Keratinocyte (primary cell): ENCODE measurements at regions not wholly inside any gene's neighbourhood (a gene's known extent, or its start where the extent isn't known, plus 50 kb on each side); places are given as distances from the start of the nearest gene placed in this dataset.

Source experiments
- DNase-seq: peaks from one replicate; pipeline ENCODE4 v3.0.0-alpha.2; 2011; ENCODE audit warnings: low read depth, missing footprints, low spot score
- FAIRE-seq: peaks from 2 replicates; lab custom pipeline; 2011; peaks lifted over from hg19 to GRCh38; lab: Jason Lieb, UNC
- H2AFZ ChIP-seq: 2 replicates; pipeline ENCODE4 v1.6.0; 2012; ENCODE audit warnings: low read length, control low read depth, inconsistent platforms; ENCODE audit not compliant: control insufficient read depth
- H3K27ac ChIP-seq: 2 replicates; pipeline ENCODE4 v1.5.1; 2011; ENCODE audit warnings: low read length; ENCODE audit not compliant: control insufficient read depth, insufficient read depth
- H3K27me3 ChIP-seq: 3 replicates; pipeline ENCODE4 v1.6.0; 2011; ENCODE audit warnings: low read length; ENCODE audit not compliant: control insufficient read depth, insufficient read depth; ENCODE audit errors: extremely low read depth
- H3K36me3 ChIP-seq, 2 experiments: 2 replicates in 1 of 2; 3 replicates in 1 of 2; pipeline ENCODE4 v1.5.1; 2011; ENCODE audit warnings: low read length in 2 of 2, mild to moderate bottlenecking in 1 of 2; ENCODE audit not compliant: control insufficient read depth in 2 of 2, insufficient read depth in 2 of 2; ENCODE audit errors: extremely low read depth in 1 of 2
- H3K4me1 ChIP-seq: 3 replicates; pipeline ENCODE4 v1.5.1; 2011; ENCODE audit warnings: low read length; ENCODE audit not compliant: control insufficient read depth, insufficient read depth; ENCODE audit errors: extremely low read depth
- H3K4me2 ChIP-seq: 3 replicates; pipeline ENCODE4 v1.6.0; 2011; ENCODE audit warnings: low read depth, low read length; ENCODE audit not compliant: control insufficient read depth, insufficient read depth; ENCODE audit errors: extremely low read depth
- H3K4me3 ChIP-seq, 3 experiments: fragments of 200-600 bp in 1 of 3; sonication (generic) in 1 of 3; 2 replicates in 2 of 3; 3 replicates in 1 of 3; pipeline ENCODE4 v1.5.1; 2011 to 2016; ENCODE audit warnings: low read length in 3 of 3, mild to moderate bottlenecking in 3 of 3, control low read depth in 2 of 3, inconsistent platforms in 1 of 3, low read depth in 1 of 3, mixed read lengths in 1 of 3, mixed run types in 1 of 3, moderate library complexity in 1 of 3; ENCODE audit not compliant: control insufficient read depth in 2 of 3, insufficient read depth in 2 of 3; ENCODE audit errors: extremely low read depth in 1 of 3
- H3K79me2 ChIP-seq: 2 replicates; pipeline ENCODE4 v1.6.0; 2012; ENCODE audit warnings: low read length; ENCODE audit not compliant: control insufficient read depth, insufficient read depth
- H3K9ac ChIP-seq: 3 replicates; pipeline ENCODE4 v1.6.0; 2011; ENCODE audit warnings: low read length; ENCODE audit not compliant: control insufficient read depth, insufficient read depth; ENCODE audit errors: extremely low read depth
- H3K9me1 ChIP-seq: 3 replicates; pipeline ENCODE4 v1.6.0; 2011; ENCODE audit warnings: low read length; ENCODE audit not compliant: control insufficient read depth, insufficient read depth; ENCODE audit errors: extremely low read depth
- H3K9me3 ChIP-seq: 2 replicates; pipeline ENCODE4 v1.5.1; 2012; ENCODE audit warnings: low read depth, low read length; ENCODE audit not compliant: control insufficient read depth
- H4K20me1 ChIP-seq: 3 replicates; pipeline ENCODE4 v1.6.0; 2011; ENCODE audit warnings: low read length; ENCODE audit not compliant: control insufficient read depth, insufficient read depth; ENCODE audit errors: extremely low read depth
- EZH2 ChIP-seq: IDR thresholded peaks from one replicate; pipeline ENCODE4 v1.6.1; 2012; ENCODE audit warnings: inconsistent platforms, mild to moderate bottlenecking, low read length, moderate library complexity
- dilution Hi-C: fragments of 300-500 bp; cut with MboI; formaldehyde crosslinking; loops from one replicate; pipeline ENCODE4 v1.7.0; 2020; ENCODE audit warnings: low sequenced_read_pairs; ENCODE audit not compliant: extremely low pct_ligation_motif_present
- TF ChIP-seq, protein P1 (sequence below), 3 experiments: IDR thresholded peaks in 1 of 3; conservative IDR thresholded peaks in 1 of 3; optimal IDR thresholded peaks in 1 of 3; 2 replicates in 2 of 3; 3 replicates in 1 of 3; pipeline versions ENCODE3 to v1.5.1; 2011; ENCODE audit warnings: low read length in 3 of 3, mild to moderate bottlenecking in 3 of 3, moderate library complexity in 2 of 3, control low read depth in 1 of 3, inconsistent platforms in 1 of 3; ENCODE audit not compliant: insufficient read depth in 2 of 3; ENCODE audit errors: extremely low read depth in 1 of 3

DNA sequence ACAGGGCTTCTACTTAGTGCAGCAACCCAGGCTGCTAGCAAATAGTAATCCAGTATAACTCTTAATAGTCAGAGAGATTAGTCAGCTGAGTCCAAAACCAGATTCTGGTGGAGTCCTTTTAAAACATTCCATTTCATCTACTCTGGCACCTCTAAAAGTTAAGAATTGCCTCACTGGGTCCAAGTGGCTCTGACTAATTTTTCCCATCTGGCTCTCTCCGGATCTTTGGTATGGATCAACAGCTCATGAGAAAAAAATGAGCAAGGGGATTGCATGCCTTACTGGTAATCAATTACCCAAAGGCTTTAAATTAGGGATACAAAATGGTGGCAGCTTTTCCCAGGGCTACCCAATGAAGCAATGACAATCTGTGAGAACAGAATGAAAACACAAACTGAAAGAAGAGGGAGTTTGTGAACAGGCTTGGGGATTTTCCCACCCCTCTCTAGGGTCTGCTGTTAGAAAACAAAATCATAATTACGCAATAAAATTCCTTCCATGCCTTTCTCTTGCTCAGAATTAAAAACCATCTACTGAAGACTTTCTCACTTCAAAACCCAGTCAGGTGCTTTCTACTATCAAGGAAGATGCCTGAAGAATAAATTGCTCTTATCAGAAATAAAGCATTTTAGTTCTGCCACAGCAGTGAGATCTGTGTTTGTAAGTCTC is 84.6 kb upstream of the PMFBP1 start:
- no peak overlapping the region for H2AFZ ChIP-seq
- TF ChIP-seq EZH2, result no peak
- TF ChIP-seq, protein P1, sequence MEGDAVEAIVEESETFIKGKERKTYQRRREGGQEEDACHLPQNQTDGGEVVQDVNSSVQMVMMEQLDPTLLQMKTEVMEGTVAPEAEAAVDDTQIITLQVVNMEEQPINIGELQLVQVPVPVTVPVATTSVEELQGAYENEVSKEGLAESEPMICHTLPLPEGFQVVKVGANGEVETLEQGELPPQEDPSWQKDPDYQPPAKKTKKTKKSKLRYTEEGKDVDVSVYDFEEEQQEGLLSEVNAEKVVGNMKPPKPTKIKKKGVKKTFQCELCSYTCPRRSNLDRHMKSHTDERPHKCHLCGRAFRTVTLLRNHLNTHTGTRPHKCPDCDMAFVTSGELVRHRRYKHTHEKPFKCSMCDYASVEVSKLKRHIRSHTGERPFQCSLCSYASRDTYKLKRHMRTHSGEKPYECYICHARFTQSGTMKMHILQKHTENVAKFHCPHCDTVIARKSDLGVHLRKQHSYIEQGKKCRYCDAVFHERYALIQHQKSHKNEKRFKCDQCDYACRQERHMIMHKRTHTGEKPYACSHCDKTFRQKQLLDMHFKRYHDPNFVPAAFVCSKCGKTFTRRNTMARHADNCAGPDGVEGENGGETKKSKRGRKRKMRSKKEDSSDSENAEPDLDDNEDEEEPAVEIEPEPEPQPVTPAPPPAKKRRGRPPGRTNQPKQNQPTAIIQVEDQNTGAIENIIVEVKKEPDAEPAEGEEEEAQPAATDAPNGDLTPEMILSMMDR (optimal IDR thresholded peaks at IDR 0.05 in 1 of 3, IDR thresholded peaks at IDR 0.05 in 1 of 3, conservative IDR thresholded peaks at IDR 0.05 in 1 of 3; ENCODE audit: extremely low read depth in 1 of 3, insufficient read depth in 2 of 3, low read length in 3 of 3), result no peak
- FAIRE-seq (no peak), DNase-seq (no peak)
- H3K9me1 ChIP-seq, result no peaks in the 10 kb centered on the region
- H3K36me3 ChIP-seq, result no peaks in the 10 kb centered on the region
- no peak overlapping the region for H3K27ac ChIP-seq
- H3K4me2 ChIP-seq, result no peak overlapping the region
- H3K79me2 ChIP-seq, result no peaks in the 10 kb centered on the region
- H3K9ac ChIP-seq, result no peak overlapping the region
- H3K9me3 ChIP-seq, result no peaks in the 10 kb centered on the region
- H4K20me1 ChIP-seq, result no peaks in the 10 kb centered on the region
- no peaks in the 10 kb centered on the region for H3K27me3 ChIP-seq
- dilution Hi-C loops, result no loop called here
- peaks cover 3% of the 10 kb centered on the region for H3K4me1 ChIP-seq
- no peak overlapping the region for H3K4me3 ChIP-seq

DNA sequence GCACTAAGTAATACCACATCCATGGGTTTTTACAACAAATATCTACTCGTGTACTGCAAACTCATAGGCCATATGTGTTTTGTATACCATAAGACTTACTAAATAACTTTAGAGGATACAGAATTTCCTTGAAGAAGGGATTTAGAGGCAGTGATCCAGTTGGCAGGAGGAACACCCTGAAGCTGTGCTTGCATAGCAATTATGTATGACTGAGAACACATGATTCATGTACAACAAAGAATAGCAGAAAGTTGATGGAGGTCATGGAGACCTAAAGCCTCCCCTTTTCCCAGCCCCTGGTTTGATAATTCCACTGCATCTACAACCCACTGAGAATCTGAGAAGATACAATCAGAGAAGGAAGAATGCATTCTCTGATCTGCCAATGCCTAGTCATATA is 83.8 kb upstream of the PMFBP1 start:
- TF ChIP-seq EZH2, result no peak
- Histone ChIP-seq H3K9me1 (no peaks in the 10 kb centered on the region), H3K4me2 (no peak overlapping the region), H3K9ac (no peak overlapping the region), H3K4me3 (no peak overlapping the region), H2AFZ (no peak overlapping the region), H3K4me1 (peaks cover 3% of the 10 kb centered on the region), H4K20me1 (no peaks in the 10 kb centered on the region), H3K27me3 (no peaks in the 10 kb centered on the region), H3K36me3 (no peaks in the 10 kb centered on the region), H3K79me2 (no peaks in the 10 kb centered on the region), H3K9me3 (no peaks in the 10 kb centered on the region), H3K27ac (no peak overlapping the region)
- FAIRE-seq (no peak), DNase-seq (no peak)
- dilution Hi-C loops, result no loop called here

DNA sequence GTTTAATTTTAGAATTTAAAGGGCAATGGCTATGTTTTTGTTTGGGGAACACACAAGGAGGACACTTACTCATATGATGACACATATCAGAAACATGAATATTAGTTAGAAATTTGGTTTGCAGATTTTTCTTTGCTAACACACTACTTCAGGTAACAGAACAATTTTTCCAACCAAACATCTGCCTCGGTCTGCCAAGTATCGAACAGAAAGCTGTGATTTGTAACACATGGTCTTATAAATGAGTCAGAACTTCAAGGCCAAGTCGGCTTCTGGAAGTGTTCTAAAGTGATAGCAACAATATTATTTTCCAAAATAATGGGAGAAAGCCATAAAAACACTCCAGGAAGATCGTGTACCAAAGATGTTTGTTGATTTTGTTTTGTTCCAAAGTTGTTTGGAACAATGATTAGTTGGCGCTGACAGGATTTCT is 75.9 kb upstream of the PMFBP1 start:
- H3K9ac ChIP-seq, result no peak overlapping the region
- DNase-seq, result no peak
- H2AFZ ChIP-seq, result no peak overlapping the region
- TF ChIP-seq, protein P1 (optimal IDR thresholded peaks at IDR 0.05 in 1 of 3, IDR thresholded peaks at IDR 0.05 in 1 of 3, conservative IDR thresholded peaks at IDR 0.05 in 1 of 3; ENCODE audit: extremely low read depth in 1 of 3, insufficient read depth in 2 of 3, low read length in 3 of 3), result no peak
- TF ChIP-seq EZH2, result no peak
- H3K27me3 ChIP-seq, result no peaks in the 10 kb centered on the region
- H3K4me2 ChIP-seq, result no peak overlapping the region
- no peaks in the 10 kb centered on the region for H3K9me1 ChIP-seq
- H3K4me3 ChIP-seq, result no peak overlapping the region
- no peak overlapping the region for H3K27ac ChIP-seq
- no peaks in the 10 kb centered on the region for H3K9me3 ChIP-seq
- no peaks in the 10 kb centered on the region for H3K79me2 ChIP-seq
- H3K4me1 ChIP-seq, result peaks cover 6% of the 10 kb centered on the region
- FAIRE-seq, result no peak
- H3K36me3 ChIP-seq, result no peaks in the 10 kb centered on the region
- no peaks in the 10 kb centered on the region for H4K20me1 ChIP-seq
- dilution Hi-C loops, result no loop called here
